ENCODE measurements at regions not wholly inside any gene's neighbourhood (a gene's known extent, or its start where the extent isn't known, plus 50 kb on each side); places are given as distances from the start of the nearest gene placed in this dataset.

DNA sequence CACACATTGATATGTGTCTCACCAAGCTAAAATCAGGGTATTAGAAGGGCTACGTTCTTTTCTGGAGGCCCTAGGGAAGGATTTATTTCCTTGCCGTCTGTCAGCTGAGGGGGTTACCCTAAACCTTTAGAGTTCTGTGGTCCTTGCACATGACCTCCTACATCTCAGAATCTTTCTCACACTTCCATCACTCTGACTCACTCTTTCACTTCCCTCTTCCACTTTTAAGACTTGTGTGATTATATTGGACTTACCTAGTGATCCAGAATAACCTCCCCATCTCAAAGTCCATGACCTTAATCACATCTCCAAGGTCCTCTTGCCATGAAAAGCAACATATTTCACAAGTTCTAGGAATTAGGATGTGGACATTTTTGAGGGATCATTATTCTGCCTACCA lies 53.6 kb upstream of the FUNDC1 start:
- ATAC-seq (no peak), DNase-seq (ENCODE audit: low read depth in 1 of 2, low spot score in 1 of 2) (no peak), FAIRE-seq (no peak)
- H3K9me3 ChIP-seq: no peaks in the 10 kb centered on the region
- ChIA-PET POLR2A (no interaction called here), CTCF (no interaction called here)
- no peak for TF ChIP-seq ZFP36 (IDR thresholded peaks at IDR 0.05; ENCODE audit: borderline replicate concordance, partially characterized antibody)
- TF ChIP-seq NR3C1 (IDR thresholded peaks at IDR 0.05): no peak
- no peak for TF ChIP-seq MAFK (IDR thresholded peaks at IDR 0.05; ENCODE audit: partially characterized antibody)
- TF ChIP-seq RARB (CRISPR knock-in tag; IDR thresholded peaks at IDR 0.05): no peak
- no peak for TF ChIP-seq BHLHE40 (IDR thresholded peaks at IDR 0.05; ENCODE audit: low read depth, low read length)
- no peak for TF ChIP-seq JUNB (IDR thresholded peaks at IDR 0.05)
- no peak for TF ChIP-seq FOXS1 (CRISPR knock-in tag; IDR thresholded peaks at IDR 0.05)
- no peak overlapping the region for H3K4me2 ChIP-seq
- no peak overlapping the region for H3K4me3 ChIP-seq
- H3K4me1 ChIP-seq: no peaks in the 10 kb centered on the region
- 75% methylated on average over 2 of the region's 2 CpGs for WGBS (ENCODE audit: missing lambda C conversion rate)
- no peak overlapping the region for H3K27ac ChIP-seq

Small RNAs in the stretch of these regions (small RNA-seq; reads per million reads assigned to genes)
- gene RN7SL291P: 0 reads per million in 6 experiments
